ENCODE measurements at regions not wholly inside any gene's neighbourhood (a gene's known extent, or its start where the extent isn't known, plus 50 kb on each side); places are given as distances from the start of the nearest gene placed in this dataset.

- DNase-seq, result no peak
Observed at GRCh38 chr1:5369223-5369622, 623.0 kb downstream of the NPHP4 start.

- no peak for DNase-seq
Observed at GRCh38 chr1:5368201-5368600, 624.0 kb downstream of the NPHP4 start.

- DNase-seq, result no peak
Observed at GRCh38 chr1:5367306-5367705, 624.9 kb downstream of the NPHP4 start.

- no peak for DNase-seq
Observed at GRCh38 chr1:5365751-5366150, 626.5 kb downstream of the NPHP4 start.

- DNase-seq, result no peak
Observed at GRCh38 chr1:5364591-5364990, 627.6 kb downstream of the NPHP4 start.

- no peak for DNase-seq
Observed at GRCh38 chr1:5354681-5355080, 637.5 kb downstream of the NPHP4 start.

GRCh38 chr1:5351366-5351765, 640.9 kb downstream of the NPHP4 start:
- no peak for DNase-seq

- no peak for DNase-seq
Observed at GRCh38 chr1:5349526-5349925, 642.7 kb downstream of the NPHP4 start.

GRCh38 chr1:5348732-5349465, 643.3 kb downstream of the NPHP4 start:
- no peak for DNase-seq

GRCh38 chr1:5347726-5348125, 644.5 kb downstream of the NPHP4 start:
- DNase-seq, result no peak

GRCh38 chr1:5345556-5345955, 646.7 kb downstream of the NPHP4 start:
- no peak for DNase-seq

GRCh38 chr1:5343256-5344020, 648.8 kb downstream of the NPHP4 start:
- DNase-seq, result no peak

GRCh38 chr1:5342830-5343229, 649.4 kb downstream of the NPHP4 start:
- DNase-seq, result no peak

GRCh38 chr1:5342172-5342571, 650.1 kb downstream of the NPHP4 start:
- DNase-seq, result no peak

- DNase-seq, result no peak
Observed at GRCh38 chr1:5341471-5341870, 650.8 kb downstream of the NPHP4 start.

GRCh38 chr1:5340560-5341130, 651.6 kb downstream of the NPHP4 start:
- DNase-seq, result no peak

GRCh38 chr1:5338466-5338865, 653.8 kb downstream of the NPHP4 start:
- DNase-seq, result no peak

GRCh38 chr1:5333291-5333690, 658.9 kb downstream of the NPHP4 start:
- no peak for DNase-seq

- no peak for DNase-seq
Observed at GRCh38 chr1:5331101-5331500, 661.1 kb downstream of the NPHP4 start.

GRCh38 chr1:5329068-5329739, 663.0 kb downstream of the NPHP4 start:
- no peak for DNase-seq

GRCh38 chr1:5324883-5325282, 667.3 kb downstream of the NPHP4 start:
- DNase-seq, result no peak

GRCh38 chr1:5318143-5318816, 663.9 kb downstream of the AJAP1 start:
- DNase-seq, result no peak

GRCh38 chr1:5317391-5317790, 663.0 kb downstream of the AJAP1 start:
- DNase-seq, result no peak
